NCI-H146 (cell line): ENCODE measurements at regions not wholly inside any gene's neighbourhood (a gene's known extent, or its start where the extent isn't known, plus 50 kb on each side); places are given as distances from the start of the nearest gene placed in this dataset.

Experiments
- DNase-seq: peaks from one replicate; lab custom pipeline; 2025; lab: John Stamatoyannopoulos, UW

- no peak for DNase-seq
Measured at GRCh38 chr10:123529146-123529760, 136.9 kb upstream of the GPR26 start.

GRCh38 chr10:123530166-123530870 is 135.8 kb upstream of the GPR26 start:
- DNase-seq = no peak

GRCh38 chr10:123535386-123535785 is 130.8 kb upstream of the GPR26 start:
- no peak for DNase-seq

DNA sequence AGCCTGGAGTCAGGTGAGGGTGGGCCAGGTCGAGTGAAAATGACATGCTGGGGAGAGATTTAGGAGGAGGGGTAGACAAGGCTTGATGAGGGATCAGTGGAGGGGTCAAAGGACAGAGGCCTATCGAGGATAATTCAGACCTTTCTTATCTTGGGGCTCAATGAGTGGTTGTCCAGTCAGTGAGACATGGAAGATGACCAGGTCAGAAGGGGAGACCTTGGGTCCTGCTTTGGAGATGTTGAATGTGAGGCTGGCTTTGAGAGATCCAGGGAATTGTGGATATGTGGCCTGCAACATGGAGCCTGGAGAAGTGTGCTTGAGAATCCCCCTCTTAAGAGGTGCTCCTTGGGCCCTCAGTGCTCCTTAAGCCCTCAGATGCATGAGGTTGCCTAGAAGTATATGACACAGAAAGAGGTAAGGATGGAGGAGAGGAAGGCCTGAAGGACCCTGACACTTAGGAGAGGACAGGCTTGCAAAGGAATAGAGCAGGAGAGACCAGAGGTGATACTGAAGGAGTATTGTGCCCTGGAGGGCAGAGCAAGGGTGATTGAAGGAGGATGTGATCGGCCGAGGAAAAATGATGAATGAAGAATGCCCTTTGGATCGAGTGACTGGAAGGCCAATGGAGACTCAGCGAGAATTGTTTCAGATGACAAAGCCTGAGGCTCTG is 129.8 kb upstream of the GPR26 start:
- no peak for DNase-seq

DNA sequence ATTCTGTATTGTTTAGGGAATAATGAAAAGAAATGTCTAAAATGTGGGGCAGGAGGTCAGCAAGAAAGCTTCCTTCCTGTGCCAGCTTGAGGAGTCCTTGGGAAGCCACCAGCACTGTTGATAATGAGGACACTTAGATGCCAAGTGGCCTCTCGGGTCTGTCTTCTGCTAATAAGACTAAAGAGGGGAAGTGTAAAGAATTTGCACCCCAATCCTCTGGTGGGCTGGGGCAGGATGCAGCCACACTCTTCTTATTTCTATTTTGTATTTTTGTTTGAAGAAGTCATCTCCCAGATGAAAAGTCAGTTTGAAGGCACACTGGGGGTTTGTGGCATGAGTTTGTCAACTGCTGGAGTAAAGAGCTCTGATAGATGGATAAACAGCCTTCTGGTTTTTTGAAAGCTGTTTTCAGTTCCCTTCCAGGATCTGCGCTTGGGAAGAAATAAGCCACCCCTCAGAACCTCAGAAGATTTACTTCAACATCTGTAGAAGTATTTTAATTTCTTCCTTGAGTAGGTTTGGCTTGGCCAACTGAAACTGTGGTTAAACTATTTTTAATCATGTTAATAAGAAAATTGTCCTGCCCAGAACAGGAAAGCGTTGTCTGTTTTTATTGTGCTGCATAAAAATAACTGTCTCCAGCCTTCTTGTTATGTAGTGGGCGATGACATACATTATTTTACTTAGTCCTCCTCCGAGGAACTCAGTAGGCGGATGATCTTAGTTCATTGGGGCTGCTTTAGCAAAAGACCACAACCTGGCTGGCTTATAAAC is 128.8 kb upstream of the GPR26 start:
- no peak for DNase-seq

- DNase-seq = no peak
Measured at GRCh38 chr10:123538401-123539320, 127.5 kb upstream of the GPR26 start.

DNA sequence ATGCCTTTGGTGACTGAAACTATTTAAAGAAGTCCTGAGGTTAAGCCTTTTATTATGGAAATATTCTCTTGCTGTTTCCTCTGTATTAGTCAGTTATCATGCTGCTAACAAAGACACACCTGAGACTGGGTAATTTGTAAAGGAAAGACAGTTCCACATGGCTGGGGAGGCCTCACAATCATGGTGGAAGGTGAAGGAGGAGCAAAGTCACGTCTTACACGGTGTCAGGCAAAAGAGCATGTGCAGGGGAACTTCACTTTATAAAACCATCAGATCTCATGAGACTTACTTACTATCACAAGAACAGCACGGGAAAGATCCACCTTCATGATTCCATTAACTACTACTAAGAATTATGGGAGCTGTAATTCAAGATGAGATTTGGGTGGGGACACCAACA is 121.2 kb upstream of the GPR26 start:
- DNase-seq = no peak

GRCh38 chr10:123548770-123549169 is 117.4 kb upstream of the GPR26 start:
- DNase-seq = no peak

GRCh38 chr10:123549761-123550454 is 116.2 kb upstream of the GPR26 start:
- no peak for DNase-seq

DNA sequence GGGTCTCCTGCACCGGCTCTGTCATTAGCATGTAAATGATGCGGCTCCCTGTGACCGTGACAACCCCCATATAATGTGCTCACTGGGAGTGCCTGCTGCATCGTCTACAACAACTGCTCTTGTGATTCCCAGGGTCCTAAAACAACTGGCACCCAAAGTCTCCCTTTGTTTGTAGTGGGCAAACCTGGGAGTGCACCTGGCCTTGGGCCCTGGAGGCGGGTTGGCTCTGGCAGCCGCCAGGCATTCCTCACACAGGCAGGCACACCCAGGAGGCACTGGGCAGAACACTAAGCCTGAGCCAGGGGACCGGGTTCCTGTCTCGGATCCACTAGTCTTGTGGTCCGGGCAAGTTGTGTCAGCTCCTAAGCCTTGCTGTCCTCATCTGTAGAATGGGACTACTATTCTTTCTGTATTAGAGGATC is 115.5 kb upstream of the GPR26 start:
- no peak for DNase-seq

DNA sequence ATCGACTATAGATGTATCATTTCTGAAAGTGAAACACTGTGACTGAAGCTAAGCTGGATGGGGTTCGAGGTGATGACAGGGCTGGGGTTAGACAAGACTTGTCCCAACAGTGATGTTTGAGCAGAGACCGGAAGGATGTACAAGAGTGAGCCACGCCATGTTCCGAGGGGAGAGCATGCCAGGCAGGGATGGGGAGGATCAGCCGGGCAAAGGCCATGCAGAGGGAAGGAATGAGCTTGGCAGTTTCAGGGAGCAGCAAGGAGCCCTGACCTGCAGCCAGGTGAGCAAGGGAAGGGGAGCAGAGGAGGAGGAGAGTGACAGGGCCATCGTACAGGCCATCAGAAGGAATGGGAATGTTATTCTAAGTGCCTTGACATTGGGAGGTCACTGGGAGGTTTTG is 114.9 kb upstream of the GPR26 start:
- DNase-seq = no peak

DNA sequence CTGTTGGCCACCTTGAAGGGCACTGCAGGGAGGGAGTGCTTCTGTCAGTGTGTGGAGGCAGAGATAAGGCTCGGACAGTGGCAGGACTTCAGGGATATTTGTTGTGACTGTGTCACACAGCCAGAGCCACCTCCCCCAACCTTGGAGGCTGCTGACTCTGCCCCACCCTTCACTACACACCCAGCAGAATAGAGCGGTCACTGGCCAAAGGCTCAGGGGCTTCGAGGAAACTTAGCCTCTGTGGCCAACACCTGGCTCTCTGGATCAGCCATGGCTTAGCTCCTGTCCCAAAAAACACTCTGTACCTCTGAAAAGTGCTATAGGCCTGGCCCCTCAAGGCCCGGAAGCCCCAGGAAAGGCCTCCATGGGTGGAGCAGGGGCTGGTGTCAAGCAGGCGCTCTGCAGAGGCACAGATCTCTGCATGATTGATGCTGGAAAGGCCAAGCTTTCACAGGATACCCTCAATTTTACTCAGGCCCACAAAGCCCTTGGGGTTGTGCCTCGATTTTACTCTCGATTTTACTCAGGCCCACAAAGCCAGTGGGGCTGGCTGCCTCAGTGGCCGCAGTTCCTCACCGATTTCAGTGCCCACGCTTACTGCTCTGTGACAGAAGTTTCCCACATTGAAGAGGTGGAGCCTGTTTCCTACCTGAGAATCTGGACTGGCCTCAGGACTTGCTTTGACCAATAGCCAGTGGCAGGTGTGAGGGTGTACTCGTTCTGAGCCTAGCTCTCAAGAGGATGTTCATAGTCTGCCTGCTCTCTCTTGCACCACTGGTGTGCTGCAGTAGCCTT is 113.2 kb upstream of the GPR26 start:
- no peak for DNase-seq

- no peak for DNase-seq
Measured at GRCh38 chr10:123553810-123554430, 112.2 kb upstream of the GPR26 start.

DNA sequence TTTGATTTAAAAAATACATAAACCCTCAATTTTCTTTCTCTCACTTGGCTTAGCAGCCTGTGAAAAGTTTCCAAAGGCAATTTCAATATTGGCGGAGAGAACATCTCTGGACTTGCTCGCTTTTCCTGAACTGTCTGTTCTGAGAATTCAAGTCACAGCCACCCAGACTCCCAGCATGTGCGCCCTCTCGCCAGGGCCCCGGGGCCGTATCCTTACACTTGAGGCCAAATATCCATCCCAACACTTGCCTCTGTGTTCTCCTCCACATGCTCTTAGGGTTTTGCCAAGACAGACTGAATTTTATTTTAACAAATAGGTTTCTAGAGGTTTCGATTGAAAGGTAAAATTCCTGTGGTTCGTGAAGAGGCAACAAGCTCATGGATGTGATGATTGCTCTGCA is 111.5 kb upstream of the GPR26 start:
- no peak for DNase-seq

DNA sequence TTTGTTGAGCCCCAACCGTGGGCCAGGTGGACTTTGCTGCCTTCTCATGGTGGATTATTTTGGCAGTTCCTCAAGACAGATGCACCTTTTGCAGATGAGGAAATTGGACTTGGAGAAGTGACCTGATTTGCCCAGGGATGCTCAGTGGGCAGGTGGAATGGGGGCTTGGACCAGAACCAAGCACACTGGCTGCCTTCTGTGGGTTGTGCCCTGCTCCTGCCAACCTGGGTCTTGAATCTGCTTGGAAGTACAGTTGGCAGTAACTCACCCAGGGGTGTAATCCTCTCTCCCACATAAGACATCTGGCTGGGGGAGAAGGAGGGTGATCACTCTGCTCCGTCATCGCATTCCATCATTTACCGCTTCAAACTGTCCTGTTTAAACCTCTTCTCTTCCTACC is 110.5 kb upstream of the GPR26 start:
- no peak for DNase-seq

DNA sequence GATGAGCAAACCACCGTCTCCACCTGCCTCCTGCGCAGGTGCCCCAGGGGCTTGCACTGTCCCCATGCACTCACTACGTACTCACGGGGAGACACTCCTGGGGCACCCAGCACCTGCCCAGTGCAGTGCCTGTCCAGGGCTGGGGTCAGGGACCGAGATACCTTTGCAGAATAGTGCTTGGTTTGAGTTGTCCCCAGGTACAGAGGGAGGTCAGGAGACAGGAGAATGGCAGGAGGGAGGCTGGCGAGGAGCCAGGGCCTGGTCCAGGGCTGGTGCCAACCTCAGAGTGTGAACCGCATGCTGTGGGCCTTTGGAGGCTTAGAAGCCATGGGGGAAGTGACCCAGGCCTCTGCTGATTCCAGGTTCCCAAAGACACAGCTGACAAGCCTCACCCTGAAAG is 110.1 kb upstream of the GPR26 start:
- DNase-seq = no peak

GRCh38 chr10:123556736-123557135 is 109.4 kb upstream of the GPR26 start:
- DNase-seq = no peak

DNA sequence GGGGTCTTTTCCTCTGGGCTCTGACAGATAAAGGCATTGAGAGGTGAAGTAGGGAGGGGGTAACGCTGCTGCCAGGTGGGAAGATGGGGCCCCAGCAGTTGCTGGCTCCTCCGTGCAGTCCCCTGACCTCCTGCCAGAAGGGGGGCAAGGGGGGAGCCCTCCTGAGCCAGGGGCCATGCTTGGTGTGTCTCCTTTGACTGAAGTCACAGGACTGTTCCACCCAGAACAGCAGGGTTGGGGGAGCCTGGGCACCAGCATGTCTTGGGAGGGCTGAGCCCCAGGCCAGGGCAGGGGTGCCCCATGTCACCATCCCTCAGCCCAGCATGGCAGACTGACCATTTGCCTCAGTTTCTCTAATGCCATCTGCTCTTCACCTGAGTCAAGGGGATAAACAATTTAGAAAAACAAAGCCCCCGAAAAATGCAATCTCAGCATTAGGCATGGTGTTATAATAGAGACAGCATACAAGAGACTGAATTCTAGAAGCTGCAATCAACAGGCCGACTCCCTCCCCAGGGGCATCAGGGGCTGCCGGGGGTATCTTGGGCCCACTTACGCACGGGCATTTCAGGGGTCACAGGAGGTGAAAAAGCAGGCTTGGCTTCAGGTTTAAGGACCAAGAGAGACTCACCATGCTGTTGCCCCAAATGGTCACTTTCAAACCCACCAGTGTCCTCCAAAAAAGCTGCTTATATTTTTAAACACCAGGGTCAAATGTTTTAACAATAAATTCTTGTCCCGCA is 108.6 kb upstream of the GPR26 start:
- DNase-seq = no peak

DNA sequence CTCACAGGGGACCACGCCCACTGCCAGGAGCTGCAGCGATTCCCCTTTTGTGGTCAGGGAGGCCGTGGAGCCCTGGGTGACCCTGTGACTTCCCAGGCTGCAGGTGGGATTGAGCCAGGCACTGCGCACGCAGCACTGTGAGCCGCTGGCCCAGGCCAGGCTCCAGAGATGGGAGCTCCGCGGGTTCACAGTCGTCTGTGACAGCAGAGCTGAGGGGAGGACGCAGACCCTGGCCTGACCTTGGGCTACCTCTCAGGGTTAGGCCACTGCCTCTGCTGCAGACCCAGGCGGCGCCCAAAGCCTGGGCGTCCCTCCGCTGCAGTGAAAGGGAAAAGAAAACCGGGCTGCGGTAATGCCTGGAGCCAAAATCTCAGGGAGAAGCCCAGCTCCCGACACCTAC is 107.5 kb upstream of the GPR26 start:
- DNase-seq = no peak
